ENCODE measurements at regions not wholly inside any gene's neighbourhood (a gene's known extent, or its start where the extent isn't known, plus 50 kb on each side); places are given as distances from the start of the nearest gene placed in this dataset.

- no peak for DNase-seq
Observed at GRCh38 chr13:104872153-104872552, 1663.3 kb downstream of the EFNB2 start.

GRCh38 chr13:104871456-104871855, 1664.0 kb downstream of the EFNB2 start:
- no peak for DNase-seq

- no peak for DNase-seq
Observed at GRCh38 chr13:104869501-104869900, 1666.0 kb downstream of the EFNB2 start.

GRCh38 chr13:104868806-104869205, 1666.7 kb downstream of the EFNB2 start:
- no peak for DNase-seq

- no peak for DNase-seq
Observed at GRCh38 chr13:104855581-104855980, 1679.9 kb downstream of the EFNB2 start.

- no peak for DNase-seq
Observed at GRCh38 chr13:104854698-104855097, 1680.8 kb downstream of the EFNB2 start.

GRCh38 chr13:104854007-104854406, 1681.5 kb downstream of the EFNB2 start:
- no peak for DNase-seq

- DNase-seq, result no peak
Observed at GRCh38 chr13:104847922-104848321, 1687.5 kb downstream of the EFNB2 start.

- no peak for DNase-seq
Observed at GRCh38 chr13:104843401-104843800, 1692.1 kb downstream of the EFNB2 start.

- DNase-seq, result no peak
Observed at GRCh38 chr13:104841110-104841509, 1694.4 kb downstream of the EFNB2 start.

- DNase-seq, result no peak
Observed at GRCh38 chr13:104837756-104838155, 1697.7 kb downstream of the EFNB2 start.

GRCh38 chr13:104833221-104833620, 1702.2 kb downstream of the EFNB2 start:
- DNase-seq, result no peak

GRCh38 chr13:104832231-104832630, 1703.2 kb downstream of the EFNB2 start:
- DNase-seq, result no peak

- DNase-seq, result no peak
Observed at GRCh38 chr13:104831831-104832230, 1703.6 kb downstream of the EFNB2 start.

GRCh38 chr13:104823709-104824108, 1711.8 kb downstream of the EFNB2 start:
- DNase-seq, result no peak

GRCh38 chr13:104823071-104823470, 1712.4 kb downstream of the EFNB2 start:
- DNase-seq, result no peak

- no peak for DNase-seq
Observed at GRCh38 chr13:104817271-104817670, 1718.2 kb downstream of the EFNB2 start.

GRCh38 chr13:104816726-104817125, 1718.7 kb downstream of the EFNB2 start:
- DNase-seq, result no peak

GRCh38 chr13:104810242-104810641, 1725.2 kb downstream of the EFNB2 start:
- DNase-seq, result no peak

GRCh38 chr13:104809483-104809882, 1726.0 kb downstream of the EFNB2 start:
- no peak for DNase-seq

- no peak for DNase-seq
Observed at GRCh38 chr13:104805346-104805745, 1730.1 kb downstream of the EFNB2 start.

- no peak for DNase-seq
Observed at GRCh38 chr13:104799152-104799551, 1732.9 kb upstream of the SLC10A2 start.

GRCh38 chr13:104798486-104798885, 1732.3 kb upstream of the SLC10A2 start:
- no peak for DNase-seq

- DNase-seq, result no peak
Observed at GRCh38 chr13:104796581-104796980, 1730.4 kb upstream of the SLC10A2 start.

GRCh38 chr13:104785952-104786351, 1719.7 kb upstream of the SLC10A2 start:
- DNase-seq, result no peak

GRCh38 chr13:104784891-104785290, 1718.7 kb upstream of the SLC10A2 start:
- DNase-seq, result no peak
